ENCODE measurements at regions not wholly inside any gene's neighbourhood (a gene's known extent, or its start where the extent isn't known, plus 50 kb on each side); places are given as distances from the start of the nearest gene placed in this dataset.
A peak's percentile ranks its signal among the peaks of the same experiment; 100 is the strongest.

DNA sequence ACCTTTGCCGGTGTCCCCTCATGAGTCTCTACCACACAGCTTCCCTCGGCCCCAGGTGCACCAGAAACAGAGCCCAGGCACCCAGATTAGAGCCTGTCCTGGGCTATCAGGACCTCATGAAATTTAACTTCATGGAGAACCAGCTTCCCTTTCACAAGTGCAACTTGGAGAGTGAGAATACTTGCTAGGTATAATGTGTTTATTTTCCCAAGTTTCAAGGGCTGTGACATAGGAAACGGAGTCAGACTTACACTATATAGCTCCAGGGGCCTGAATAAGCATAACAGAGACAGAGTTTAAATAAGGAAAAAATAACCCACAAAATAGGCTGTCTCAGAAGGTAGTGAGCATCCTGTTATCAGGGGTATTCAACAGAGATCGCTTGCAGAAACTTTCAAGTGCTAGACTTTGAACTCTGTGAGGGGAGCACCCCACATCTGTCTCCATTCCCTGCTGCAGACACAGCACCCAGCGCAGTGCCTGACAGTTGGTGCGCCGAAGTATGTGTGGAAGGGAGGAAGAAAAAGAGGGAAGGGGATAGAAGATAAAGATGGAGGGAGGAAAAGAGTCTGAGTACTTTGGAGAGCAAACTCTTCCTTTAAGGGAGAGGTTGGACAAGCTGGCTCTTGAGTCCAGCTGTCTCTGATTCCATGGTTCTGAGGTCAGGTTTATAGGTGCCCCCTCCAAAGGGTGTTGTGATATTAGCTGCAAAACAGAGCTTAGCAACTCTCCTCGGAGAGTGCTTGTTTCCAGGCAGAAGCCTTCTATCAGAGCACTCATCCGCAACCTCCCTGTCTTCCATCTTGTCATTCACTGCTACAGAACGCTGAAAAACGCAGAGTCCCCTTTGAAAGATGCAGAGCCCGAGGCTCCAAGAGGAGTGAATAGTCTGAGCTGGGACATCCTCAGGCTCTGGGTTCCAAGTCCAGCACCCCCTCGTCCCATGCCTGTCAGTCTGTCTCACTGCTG, 84.8 kb downstream of the CPN2 start:
- DNase-seq (ENCODE audit: low spot score) = no peak

DNA sequence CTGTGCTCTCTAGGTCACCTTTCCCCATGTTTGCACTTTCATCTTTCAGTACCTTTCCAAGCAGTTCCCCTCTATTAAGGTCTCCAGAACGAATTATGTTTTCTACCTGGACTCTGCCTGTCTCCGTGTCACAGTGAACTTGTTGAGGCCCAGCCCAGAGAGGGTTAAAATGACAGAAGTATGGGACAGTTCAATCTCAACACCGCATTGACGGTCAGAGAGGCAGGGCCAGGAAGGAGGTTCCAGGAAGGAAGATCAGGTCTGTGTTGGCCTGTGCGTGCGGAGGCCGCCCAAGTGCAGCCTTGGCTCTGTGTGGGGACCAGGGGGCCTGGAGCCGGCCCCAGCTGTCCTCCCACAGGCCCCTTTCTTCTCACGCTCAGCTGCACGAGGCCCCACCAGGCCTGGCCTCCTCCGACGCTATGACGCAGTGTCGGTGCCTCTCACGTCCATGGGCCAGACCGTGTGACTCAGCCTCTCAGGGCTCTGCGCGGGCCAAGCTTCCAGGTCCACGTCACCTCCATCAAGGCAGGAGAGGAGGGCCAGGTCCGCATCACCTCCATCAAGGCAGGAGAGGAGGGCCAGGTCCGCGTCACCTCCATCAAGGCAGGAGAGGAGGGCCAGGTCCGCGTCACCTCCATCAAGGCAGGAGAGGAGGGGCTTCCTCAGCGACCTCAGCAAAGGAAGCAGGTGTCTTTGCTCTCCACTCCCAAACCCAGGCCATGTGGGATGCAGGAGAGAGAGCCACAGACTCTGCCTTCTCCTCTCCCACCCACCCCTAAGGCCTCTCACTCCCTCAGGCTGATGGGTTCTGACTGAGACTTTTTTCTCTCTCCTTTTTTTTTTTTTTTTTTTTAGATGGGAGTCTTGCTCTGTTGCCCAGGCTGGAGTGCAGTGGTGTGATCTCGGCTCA, 83.1 kb downstream of the CPN2 start:
- DNase-seq (ENCODE audit: low spot score) = no peak

DNA sequence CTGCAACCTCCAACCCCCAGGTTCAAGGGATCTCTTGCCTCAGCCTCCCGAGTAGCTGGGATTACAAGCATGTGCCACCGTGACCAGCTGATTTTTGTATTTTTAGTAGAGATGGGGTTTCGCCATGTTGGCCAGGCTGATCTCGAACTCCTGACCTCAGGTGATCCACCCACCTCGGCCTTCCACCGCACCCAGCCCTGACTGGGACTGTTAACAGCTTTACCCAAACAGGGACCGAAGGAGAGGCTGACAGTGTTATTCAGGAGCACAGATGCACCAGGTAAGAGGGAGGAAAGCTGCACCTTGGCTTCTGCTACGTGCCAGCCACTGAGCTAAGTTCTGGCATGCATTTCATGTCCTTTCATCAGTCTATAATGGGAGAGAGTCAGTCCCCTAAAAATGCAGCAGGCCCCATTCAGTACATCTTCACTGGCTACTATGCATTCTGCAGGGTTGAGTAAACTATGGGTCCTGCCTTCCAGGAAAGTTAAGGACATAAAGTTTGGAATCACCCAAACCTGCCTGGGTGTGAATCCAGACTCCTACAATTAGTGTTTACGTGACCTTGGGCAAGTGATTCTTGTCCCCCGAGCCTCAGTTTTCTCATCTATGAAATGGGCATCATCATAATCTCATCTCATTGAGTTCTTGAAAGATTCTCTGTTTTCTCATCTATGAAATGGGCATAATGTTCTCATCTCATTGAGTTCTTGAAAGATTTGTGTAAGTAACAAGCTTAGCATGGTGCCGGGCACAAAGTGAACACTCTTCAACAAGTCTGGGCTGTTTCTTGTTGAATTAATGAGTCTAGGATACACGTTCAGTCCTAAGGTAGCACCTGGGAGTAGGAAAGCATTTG, 82.2 kb downstream of the CPN2 start:
- DNase-seq (ENCODE audit: low spot score) = no peak

DNA sequence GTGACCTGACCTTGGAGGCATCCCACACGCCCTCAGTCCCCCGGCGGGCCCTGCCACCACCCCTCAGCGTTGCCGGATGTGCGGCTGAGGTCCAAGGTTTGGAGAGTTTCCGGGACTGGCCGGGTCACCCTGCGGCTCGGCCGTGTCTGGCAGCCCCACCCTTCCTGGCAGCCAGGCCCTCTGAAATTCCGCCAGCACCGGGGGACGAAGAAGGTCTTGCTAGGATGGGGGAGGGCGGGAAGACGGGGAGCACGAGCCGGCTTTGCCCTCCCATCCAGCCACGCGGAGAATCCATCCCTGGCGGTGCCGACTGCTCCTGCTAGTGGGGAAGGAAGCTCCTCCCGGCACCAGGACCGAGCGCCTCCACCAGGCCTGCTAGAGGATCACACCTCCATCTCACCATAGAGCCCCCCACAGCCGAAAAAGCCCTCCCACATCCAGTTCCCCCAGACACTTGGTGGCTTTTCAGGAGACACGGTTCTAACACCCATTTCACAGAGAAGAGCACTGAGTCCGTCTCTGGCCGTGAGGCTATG, 81.5 kb downstream of the CPN2 start:
- peak; percentile 81 for DNase-seq (ENCODE audit: low spot score)

DNA sequence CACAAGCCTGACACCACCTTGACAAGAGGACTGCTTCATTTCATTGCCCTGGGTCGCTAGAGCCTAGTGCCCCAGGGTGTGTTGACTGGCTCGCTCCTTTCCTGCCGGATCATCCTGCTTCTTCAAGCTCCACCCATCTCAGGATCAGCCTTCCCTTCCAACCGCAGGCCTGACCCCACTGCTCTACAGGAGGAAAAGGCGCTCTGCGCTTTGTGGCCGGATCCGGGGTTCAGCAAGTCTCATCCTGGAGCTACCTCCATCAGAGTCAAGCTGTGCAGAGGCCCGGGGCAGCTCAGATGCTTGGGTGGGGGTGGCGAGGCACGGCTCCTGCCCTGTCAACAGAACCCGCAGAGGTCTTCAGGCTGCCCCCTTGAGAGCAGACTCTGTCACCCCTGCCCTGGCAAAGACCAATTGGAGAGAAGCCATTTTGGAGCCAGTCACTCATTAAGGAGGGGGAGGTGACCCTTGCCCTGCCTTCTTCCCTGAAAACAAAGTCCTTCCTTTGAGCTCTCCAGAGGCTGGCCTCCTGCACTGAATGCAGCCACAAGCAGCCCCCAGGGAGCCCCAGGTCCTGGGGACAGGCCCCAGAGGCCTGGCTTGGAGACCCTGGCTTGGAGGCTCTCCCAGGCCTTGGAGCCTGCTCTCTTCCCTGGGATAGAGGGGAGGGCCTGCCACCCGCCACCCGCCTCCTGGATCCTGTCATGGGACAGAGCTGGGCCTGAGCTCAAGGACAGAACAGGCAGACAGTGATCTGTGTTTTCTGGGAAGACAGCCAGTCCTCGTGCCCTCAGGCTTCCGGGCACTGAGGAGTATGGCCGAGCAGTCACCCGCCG, 80.3 kb downstream of the CPN2 start:
- DNase-seq (ENCODE audit: low spot score) = peak; percentile 97

DNA sequence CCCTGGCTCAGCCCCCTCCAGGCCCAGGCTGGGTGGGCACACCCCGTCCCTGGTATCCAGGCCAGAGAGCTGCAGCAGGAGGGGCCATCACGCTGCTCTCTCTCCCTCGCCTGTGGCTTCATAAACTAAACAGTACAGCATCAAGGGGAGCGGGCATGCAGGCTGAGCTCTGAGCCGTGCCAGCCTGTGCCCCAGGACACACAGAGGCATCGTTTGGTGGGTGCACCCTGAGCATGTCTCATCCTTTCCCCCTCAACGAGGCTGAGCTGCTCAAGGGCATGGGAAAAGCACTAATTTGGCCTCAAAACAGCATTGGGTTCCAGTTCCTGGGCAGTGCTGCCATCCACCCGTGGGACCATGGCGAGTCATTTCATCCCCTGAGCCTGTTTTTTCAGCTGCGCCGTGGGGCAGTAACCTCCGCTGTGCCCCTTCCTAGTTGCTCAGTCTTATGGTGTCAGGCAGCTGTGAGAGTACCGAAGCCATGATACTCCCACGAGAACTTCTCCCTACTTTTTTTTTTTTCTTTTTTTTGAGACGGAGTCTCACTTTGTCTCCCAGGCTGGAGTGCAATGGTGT, 79.6 kb downstream of the CPN2 start:
- DNase-seq (ENCODE audit: low spot score) = no peak

DNA sequence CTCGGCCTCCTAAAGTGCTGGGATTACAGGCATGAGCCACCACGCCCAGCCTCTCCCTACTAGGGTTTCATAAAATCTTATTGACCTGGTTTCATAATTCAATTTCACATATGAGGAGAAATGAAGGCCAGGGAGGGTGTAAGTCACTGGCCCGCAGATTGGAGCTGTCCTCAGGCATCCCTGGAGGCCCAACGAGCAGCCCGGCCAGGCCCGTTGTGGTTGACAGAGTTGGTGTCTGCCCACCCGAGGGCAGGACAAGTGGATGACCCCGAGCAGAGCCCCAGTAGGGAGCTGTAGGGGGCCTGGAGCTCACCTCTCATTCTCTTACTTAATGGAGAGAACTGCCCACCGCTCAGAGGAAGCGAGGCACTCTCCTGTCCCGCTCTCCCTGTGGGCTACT, 78.9 kb downstream of the CPN2 start:
- DNase-seq (ENCODE audit: low spot score) = no peak

DNA sequence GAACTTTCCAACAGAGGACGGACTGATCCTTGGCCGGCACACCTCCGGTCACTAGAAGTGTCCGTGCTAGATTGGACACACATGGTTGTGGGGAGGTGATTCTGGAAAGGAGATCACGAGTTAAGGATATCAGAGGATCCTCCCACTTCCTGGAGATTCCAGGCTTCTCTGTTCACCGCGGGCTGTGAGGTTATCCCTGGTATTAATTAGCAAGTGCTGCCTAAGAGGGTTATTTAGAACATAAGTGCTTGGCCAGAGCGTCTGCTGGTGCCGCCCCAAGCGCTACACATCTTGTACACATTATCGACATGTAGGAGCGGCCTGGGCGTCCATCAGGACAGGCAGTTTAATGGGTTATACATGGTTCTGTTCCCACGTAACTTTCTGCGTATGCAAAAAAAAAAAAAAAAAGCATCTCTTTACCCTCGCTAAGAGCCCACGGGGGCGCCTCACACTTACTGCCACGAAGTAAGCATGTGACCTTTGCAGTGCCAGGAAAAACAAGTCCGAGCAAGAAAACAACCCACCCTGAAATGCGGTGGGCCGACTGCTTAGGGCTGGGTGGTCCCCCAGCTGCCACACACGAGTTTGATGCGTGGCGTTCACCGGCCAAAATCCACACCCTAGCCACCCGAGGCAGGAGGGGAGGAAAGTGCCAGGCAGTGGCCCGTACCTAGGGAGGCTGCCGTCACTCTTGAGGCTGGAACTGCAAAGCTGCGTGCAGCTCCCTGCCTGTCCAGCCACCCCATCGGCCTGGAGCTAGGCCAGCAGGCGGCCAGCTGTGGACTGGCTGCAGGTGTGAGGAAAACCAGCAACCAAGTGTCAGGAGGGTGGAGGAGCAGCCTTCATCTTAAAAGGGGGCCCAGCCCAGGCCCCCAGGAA, 78.0 kb downstream of the CPN2 start:
- DNase-seq (ENCODE audit: low spot score) = no peak

DNA sequence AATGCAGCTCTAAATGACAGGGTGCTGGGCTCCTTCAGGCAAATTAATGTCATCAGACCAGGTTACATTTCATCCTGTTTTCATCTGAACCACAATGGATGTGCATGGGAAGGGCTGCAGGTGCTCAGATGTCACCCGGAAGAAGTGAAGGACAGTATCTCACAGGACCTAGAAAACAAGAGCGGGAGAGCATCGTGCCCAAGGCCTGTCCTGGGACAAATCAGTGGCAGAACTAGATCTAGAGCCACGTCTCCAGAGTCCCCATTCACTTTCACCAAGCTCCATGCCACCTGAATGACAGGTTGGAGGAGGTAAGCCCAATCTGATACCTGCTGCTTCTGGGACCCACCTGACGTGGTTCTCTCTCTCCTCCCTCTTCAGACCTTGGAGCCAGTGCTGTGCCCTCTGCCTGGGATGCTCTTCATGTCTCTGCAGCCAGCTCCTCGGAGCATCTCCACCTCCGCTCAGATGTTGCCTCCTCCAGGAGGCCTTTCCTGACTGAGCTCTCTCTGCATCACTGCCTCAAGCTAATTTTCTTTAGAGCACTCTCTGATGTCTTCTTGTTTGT, 77.3 kb downstream of the CPN2 start:
- DNase-seq (ENCODE audit: low spot score) = no peak

DNA sequence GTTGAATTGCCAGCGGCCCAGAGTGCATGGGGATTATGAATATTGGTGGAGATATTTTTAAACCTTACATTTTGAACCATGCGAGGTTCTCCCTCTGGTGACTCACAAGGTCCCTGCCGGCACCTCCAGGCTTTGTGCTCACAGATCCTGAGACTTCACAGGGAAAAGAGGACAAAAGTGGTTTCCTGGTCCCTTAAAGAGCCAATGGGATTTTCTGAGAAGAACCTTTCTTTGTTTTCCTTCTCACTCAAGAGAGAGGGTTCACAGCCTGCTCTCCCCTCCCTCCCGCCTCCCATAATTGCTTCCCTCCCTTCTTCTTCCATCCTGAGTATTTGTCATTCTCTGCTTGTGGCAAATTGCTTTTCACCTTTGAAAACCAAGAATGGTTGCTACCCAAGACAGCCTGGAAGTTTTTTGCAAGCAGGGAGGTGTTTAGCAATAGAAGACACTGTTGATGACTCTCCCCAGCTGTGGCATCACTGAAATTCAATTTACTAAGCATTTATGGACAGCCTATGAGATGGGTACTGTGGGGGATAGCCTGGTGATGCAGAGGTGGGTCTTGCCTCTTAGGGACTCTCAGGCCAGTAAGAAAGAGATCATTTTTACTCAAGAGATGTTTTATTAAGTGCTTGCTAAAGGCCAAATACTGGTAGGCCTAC, 76.6 kb downstream of the CPN2 start:
- DNase-seq (ENCODE audit: low spot score) = peak; percentile 58

DNA sequence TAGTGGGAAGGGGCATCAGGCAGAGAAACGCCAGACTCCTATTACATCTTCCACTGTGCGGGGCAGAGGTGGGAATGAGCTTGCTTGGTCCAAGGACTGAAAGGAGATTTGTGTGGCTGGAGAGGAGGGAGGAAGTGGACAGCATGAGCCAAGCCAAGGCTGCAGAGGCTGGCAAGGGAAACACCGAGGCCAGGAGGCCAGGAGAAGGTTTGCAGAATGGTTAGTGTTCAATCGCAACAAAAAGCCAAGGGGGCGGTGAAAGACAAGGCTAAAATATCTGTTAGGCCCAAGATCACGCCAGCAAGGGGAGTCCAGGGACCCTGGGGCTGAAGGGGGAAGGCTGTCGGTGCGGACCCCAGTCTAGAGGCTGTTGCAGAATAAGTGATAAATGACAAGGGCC, 75.8 kb downstream of the CPN2 start:
- no peak for DNase-seq (ENCODE audit: low spot score)

DNA sequence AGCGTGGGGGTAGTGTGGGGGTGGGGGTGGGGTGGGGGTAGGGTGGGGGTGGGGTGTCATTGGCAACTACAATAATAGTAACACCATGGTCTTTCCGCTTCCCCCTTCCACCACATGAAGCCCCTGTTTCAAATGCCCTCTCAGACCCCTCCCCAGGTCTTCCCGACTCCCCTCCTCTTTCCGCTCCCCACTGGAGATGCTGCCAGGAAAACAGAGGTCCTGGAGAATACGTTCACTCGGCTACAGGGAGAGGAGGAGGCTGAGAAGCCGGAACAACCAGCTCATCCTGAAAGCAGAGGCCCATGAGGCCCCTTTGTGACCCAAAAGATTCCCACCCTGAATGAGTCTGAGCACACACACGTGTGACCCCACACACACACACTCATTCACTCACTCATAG, 75.4 kb downstream of the CPN2 start:
- DNase-seq (ENCODE audit: low spot score) = no peak

DNA sequence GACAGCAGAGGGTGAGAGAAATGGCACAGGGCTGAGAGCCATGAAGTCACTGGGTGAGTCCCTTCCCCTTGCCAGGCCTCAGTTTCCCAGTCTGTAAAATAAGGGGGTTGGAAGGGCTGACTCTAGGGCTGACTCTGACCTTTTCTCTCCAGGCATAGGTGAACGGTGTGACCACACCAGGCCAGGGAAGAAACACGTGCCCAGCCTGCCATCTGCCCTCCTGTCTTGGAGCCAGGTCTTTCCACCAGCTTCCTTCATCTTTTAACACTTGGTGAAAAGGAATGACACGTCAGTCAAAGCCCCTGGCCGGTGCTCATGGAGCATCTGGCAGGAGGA, 74.4 kb downstream of the CPN2 start:
- no peak for DNase-seq (ENCODE audit: low spot score)

DNA sequence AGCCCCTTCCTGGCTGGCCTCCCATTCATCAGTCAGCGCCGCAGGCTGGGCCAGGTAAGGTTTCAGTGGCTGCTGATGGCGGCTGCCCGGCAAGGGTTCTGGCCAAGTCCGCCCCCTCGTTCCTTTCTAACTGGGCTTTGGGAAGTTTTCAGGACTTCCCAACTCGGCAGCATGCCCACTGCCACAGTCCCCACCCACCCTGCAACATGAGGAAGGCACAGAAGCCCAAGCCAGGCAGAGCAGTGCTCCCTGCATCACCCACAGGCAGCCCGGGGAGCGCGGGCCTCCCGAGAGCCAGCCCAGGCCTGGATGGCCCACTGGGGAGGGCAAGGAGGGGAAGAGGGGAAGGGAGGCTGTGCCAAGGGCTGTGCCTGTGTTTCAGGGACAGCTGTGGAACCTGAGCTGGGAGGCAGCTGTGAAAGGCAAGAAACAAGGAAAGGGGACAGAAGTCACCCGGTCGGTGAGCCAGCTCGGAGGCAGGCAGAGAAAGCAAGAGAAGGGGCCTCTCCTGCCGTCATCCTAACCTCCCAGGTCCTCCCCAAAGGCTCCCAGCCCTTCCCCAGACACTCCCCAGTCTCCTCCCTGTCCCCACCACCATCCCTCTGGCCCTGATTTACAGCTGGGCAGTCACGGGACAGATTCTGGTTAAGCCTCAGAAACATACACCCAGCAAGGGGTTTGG, 73.9 kb downstream of the CPN2 start:
- DNase-seq (ENCODE audit: low spot score) = peak; percentile 95

DNA sequence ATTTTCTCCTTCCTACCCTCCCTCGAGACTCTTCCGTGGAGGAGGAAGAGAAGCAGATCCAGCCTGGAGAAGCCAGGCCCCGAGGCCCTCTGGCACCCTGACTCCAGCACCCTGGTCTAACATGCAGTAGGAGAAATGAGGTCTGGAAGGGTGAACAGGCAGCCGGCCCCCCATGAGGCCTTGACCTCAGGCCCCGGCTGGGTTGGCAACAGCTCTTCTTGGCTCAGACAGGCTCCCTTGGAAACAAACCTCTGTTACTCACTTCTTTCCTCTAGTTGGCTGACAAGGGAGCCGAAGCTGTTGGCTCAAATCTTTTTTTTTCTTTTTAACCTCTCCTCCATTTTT, 73.4 kb downstream of the CPN2 start:
- DNase-seq (ENCODE audit: low spot score) = peak; percentile 62

DNA sequence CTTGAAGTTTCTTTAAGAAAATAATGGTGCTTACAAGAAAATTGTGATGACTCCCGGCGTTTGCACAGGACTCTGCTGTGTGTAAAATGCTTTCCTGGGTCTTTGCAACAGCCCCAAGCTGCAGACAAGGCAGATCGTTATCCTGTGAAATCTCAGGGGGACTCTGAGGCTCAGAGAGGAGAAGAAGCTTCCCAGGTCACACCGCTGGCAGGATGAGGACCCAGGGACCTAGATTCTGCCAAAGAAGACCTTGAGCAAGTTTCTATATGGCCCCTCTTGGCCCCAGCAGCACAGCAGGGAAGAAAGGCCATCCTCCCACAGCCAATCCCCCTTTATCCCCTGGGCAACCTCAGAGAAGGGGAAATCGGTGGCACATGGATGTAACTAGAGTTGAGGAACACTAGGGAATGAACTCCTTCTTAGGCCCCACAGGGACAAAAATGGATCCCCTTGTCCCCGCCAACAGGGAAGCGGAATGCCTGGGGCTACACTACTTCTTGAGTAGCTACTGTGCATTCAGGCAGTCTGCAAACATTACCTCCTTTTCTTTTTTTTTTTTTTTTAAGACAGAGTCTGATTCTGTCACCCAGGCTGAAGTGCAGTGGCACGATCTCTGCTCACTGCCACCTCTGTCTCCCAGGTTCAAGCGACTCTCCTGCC, 72.8 kb downstream of the CPN2 start:
- DNase-seq (ENCODE audit: low spot score) = no peak

DNA sequence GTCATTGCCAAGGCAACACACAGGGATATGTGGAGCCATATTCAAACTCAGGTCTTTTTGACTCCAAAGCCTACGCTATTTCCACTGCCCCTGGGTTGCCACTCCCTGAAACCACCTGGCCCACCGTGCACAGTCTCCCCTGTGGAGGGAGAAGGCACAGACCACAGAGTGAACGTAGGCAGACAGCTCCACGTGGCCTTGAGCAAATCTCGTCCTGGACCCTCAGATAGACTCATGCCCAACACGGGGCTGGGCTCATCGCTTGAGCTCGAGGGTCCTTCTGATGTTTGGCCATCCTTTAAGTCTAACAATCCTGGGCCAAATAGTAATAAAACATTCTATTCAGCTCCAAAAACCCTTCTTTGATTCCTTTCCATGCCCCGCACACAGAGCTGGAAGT, 72.0 kb downstream of the CPN2 start:
- no peak for DNase-seq (ENCODE audit: low spot score)

Data from H4 (cell line).